GM19035 (cell line): ENCODE measurements at regions not wholly inside any gene's neighbourhood (a gene's known extent, or its start where the extent isn't known, plus 50 kb on each side); places are given as distances from the start of the nearest gene placed in this dataset.

Experiments used
- ATAC-seq: cut with Tn5 transposase; IDR thresholded peaks from one replicate; pipeline ENCODE4 v1.9.1; 2021; ENCODE audit not compliant: unreplicated experiment

- no peak for ATAC-seq
These were observed 328.1 kb upstream of the SNX7 start for GRCh38 chr1:98333406-98333805.

GRCh38 chr1:98331718-98332311, 329.7 kb upstream of the SNX7 start:
- no peak for ATAC-seq

- ATAC-seq: no peak
These were observed 330.3 kb upstream of the SNX7 start for GRCh38 chr1:98331243-98331642.

GRCh38 chr1:98330224-98330623, 331.3 kb upstream of the SNX7 start:
- ATAC-seq: no peak

GRCh38 chr1:98328855-98329254, 332.7 kb upstream of the SNX7 start:
- no peak for ATAC-seq

GRCh38 chr1:98327220-98327861, 334.2 kb upstream of the SNX7 start:
- no peak for ATAC-seq

- ATAC-seq: no peak
These were observed 335.7 kb upstream of the SNX7 start for GRCh38 chr1:98325646-98326440.

- ATAC-seq: no peak
These were observed 337.6 kb upstream of the SNX7 start for GRCh38 chr1:98323906-98324358.

GRCh38 chr1:98323388-98323787, 338.1 kb upstream of the SNX7 start:
- ATAC-seq: no peak

GRCh38 chr1:98322966-98323365, 338.6 kb upstream of the SNX7 start:
- no peak for ATAC-seq

- ATAC-seq: no peak
These were observed 339.4 kb upstream of the SNX7 start for GRCh38 chr1:98322086-98322485.

- ATAC-seq: no peak
These were observed 340.3 kb upstream of the SNX7 start for GRCh38 chr1:98321191-98321590.

- ATAC-seq: no peak
These were observed 345.1 kb upstream of the SNX7 start for GRCh38 chr1:98316286-98316905.

- no peak for ATAC-seq
These were observed 346.2 kb upstream of the SNX7 start for GRCh38 chr1:98315309-98315708.

- no peak for ATAC-seq
These were observed 346.9 kb upstream of the SNX7 start for GRCh38 chr1:98314601-98315000.

GRCh38 chr1:98306517-98307089, 354.9 kb upstream of the SNX7 start:
- ATAC-seq: no peak

GRCh38 chr1:98305362-98305761, 356.2 kb upstream of the SNX7 start:
- no peak for ATAC-seq

- ATAC-seq: no peak
These were observed 356.6 kb upstream of the SNX7 start for GRCh38 chr1:98304888-98305287.

- ATAC-seq: no peak
These were observed 361.7 kb upstream of the SNX7 start for GRCh38 chr1:98299861-98300260.

- no peak for ATAC-seq
These were observed 362.2 kb upstream of the SNX7 start for GRCh38 chr1:98299313-98299712.

- no peak for ATAC-seq
These were observed 363.2 kb upstream of the SNX7 start for GRCh38 chr1:98298319-98298718.
